Gastroesophageal sphincter (tissue), 3 donors: ENCODE measurements at regions not wholly inside any gene's neighbourhood (a gene's known extent, or its start where the extent isn't known, plus 50 kb on each side); places are given as distances from the start of the nearest gene placed in this dataset.

Source experiments
- EP300 ChIP-seq: sonication (generic); formaldehyde crosslinking; IDR thresholded peaks from one replicate; pipeline ENCODE4 v1.6.1; 2017; ENCODE audit warnings: antibody characterized with exemption, mild to moderate bottlenecking
- POLR2A ChIP-seq, 2 donors: fragments of 450-650 bp; IDR thresholded peaks; one replicate each; pipeline ENCODE4 v1.6.1; 2017; ENCODE audit warnings: antibody characterized with exemption in 2 of 2, mild to moderate bottlenecking in 2 of 2, moderate library complexity in 1 of 2
- POLR2AphosphoS5 ChIP-seq: sonication (generic); formaldehyde crosslinking; IDR thresholded peaks from one replicate; pipeline ENCODE4 v1.6.1; 2017; ENCODE audit warnings: antibody characterized with exemption
- TF ChIP-seq, protein P1 (sequence below), 4 experiments: fragments of 200-600 bp in 2 of 4; fragments of 450-650 bp in 2 of 4; sonication (generic) in 1 of 4; IDR thresholded peaks; one replicate each; pipeline ENCODE4 v1.5.1; 2017 to 2019; ENCODE audit warnings: antibody characterized with exemption in 4 of 4, mild to moderate bottlenecking in 2 of 4, moderate library complexity in 2 of 4

DNA sequence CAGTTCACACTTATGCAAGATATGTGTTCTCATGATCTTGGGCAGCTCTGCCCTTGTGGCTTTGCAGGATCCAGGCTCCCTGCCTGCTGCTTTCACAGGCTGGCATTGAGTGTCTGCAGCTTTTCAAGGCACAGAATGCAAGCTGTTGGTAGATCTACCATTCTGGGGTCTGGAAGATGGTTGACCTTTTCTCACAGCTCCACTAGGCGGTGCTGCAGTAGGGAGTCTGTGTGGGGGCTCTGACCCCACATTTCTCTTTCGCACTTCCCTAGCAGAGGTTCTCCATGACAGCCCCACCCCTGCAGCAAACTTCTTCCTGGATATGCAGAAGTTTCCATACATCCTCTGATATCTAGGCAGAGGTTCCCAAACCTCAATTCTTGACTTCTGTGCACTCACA lies 500.5 kb downstream of the BRINP3 start:
- TF ChIP-seq, protein P1, sequence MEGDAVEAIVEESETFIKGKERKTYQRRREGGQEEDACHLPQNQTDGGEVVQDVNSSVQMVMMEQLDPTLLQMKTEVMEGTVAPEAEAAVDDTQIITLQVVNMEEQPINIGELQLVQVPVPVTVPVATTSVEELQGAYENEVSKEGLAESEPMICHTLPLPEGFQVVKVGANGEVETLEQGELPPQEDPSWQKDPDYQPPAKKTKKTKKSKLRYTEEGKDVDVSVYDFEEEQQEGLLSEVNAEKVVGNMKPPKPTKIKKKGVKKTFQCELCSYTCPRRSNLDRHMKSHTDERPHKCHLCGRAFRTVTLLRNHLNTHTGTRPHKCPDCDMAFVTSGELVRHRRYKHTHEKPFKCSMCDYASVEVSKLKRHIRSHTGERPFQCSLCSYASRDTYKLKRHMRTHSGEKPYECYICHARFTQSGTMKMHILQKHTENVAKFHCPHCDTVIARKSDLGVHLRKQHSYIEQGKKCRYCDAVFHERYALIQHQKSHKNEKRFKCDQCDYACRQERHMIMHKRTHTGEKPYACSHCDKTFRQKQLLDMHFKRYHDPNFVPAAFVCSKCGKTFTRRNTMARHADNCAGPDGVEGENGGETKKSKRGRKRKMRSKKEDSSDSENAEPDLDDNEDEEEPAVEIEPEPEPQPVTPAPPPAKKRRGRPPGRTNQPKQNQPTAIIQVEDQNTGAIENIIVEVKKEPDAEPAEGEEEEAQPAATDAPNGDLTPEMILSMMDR (IDR thresholded peaks at IDR 0.05): no peak
- TF ChIP-seq POLR2AphosphoS5 (no peak), EP300 (no peak), POLR2A (IDR thresholded peaks at IDR 0.05) (no peak)
